DMS53 treated with DMSO at 0.1 percent for 48 hours (cell line): ENCODE measurements at regions not wholly inside any gene's neighbourhood (a gene's known extent, or its start where the extent isn't known, plus 50 kb on each side); places are given as distances from the start of the nearest gene placed in this dataset.

Source experiments
- DNase-seq: peaks from one replicate; lab custom pipeline; 2025; ENCODE audit not compliant: unreplicated experiment; lab: John Stamatoyannopoulos, UW

DNA sequence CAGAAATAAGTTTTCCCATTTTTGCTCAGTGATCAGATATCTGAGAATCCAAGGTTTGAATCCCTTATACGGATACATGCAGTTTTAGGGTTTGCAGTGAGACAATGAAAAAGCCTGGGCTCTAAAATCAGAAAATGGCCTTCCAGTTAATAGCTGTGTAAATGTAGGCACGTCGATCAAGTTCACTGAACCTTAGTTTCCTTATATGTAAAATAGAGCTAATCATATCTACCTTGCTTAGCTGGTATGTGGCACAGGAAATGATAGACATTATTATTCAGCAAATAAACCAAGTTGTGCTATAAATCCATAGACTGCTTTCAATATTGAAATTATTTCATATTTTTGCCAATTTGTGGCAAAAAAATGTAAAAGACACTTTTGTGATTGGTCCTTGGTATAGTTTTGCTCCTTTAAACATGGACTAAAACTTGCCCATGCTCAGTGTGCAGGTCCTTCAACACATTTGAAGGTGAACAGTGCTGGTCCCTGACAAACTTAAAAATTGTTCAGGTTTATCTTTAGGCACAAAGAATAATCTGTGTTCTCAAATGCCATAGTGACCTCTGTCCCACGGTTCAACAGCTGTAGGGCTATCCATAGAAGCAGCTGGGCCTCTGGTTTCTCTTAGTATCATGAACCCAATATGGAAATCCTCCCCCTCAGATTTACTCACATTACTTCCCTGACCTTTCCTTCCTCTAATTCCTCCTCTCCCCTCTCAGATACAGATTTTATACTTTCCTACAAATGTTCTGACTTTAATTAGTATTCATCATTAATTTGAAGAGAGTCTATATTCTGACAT lies 51.0 kb downstream of the CCDC54 start:
- DNase-seq = no peak

- DNase-seq = peak; percentile 87
Observed at GRCh38 chr3:107429320-107430181, 52.3 kb downstream of the CCDC54 start.

DNA sequence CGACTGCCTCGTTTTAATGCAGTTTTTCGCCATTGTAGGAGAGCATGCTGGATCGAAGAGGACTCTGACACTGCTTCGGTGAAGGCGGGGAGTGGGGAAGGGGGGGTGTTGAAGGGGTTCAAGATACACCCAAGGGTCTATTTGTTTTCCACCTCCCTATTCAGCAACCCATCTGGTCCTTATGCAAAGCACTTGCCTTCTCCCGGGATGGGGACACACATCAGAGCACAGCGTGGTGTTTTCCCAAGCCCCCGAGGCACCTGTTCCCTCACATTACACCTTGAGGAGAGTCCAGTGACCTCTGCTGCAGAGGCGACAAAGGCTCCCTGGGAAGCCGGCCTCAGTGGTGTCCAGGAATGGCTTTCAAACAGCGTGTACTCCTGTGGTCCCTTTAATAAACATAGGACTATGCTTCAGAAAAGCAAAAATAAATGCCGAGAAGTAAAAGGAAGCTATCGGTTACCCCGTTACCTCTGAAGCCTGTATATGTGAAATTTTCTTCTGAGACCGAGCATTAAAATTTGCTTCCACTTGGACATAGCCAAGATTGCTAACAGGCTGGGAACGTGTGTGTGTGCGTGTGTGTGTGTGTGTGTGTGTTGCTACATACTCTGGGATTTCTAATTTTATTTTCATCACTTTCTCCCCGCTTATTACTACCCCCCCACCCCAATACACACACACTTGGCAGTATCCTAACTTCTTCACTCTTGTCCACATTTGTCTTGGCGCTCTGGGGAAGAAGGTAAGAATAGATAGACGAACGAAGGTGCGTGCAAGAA lies 53.2 kb downstream of the CCDC54 start:
- peak; percentile 51 for DNase-seq

GRCh38 chr3:107430996-107431245 lies 53.7 kb downstream of the CCDC54 start:
- DNase-seq = peak; percentile 34

GRCh38 chr3:107431246-107432012 lies 54.2 kb downstream of the CCDC54 start:
- peak; percentile 53 for DNase-seq

DNA sequence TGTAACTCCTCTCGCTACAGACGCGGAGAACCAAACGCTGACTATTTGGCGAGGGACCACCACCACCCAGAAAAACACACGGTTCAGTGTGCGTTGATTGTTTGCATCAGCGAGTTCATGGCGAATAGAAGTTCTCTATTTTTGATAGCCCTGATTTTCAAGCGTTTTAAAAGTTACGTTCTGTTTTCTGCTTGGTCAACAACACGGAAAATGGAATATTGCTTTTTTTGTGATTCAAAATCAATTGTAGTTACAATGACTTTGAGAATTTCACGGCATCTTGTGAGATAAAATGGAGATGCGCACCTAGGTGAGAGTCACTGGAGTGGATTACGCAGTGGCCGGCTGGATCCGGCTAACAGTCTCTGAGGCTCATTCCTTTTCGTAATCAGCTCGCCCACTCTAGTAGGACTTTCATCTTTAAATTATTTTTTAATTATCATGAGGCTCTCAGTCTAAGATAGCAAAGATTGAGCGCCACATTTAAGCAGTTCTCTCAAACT lies 54.8 kb downstream of the CCDC54 start:
- peak; percentile 8 for DNase-seq

DNA sequence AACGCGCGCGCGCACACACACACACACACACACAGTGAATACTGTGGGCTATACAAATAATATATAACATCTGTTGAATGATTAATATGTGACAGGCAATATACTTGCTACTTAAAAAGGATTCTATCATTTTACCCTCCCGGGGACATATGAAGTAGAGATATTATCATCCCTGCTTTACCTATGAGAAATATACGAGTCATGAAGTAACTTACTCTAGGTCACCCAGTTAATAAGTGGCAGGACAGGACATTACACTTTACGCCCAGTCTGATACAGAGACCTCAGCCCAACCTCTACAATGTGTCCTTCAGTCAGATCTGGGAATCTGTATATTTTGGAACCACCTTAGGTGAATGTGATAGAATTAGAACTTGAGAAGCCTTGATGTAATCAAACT lies 55.4 kb downstream of the CCDC54 start:
- peak; percentile 30 for DNase-seq

GRCh38 chr3:107436029-107436428 lies 58.8 kb downstream of the CCDC54 start:
- no peak for DNase-seq

- DNase-seq = no peak
Observed at GRCh38 chr3:107438671-107439070, 61.4 kb downstream of the CCDC54 start.

GRCh38 chr3:107441617-107442016 lies 64.4 kb downstream of the CCDC54 start:
- no peak for DNase-seq

DNA sequence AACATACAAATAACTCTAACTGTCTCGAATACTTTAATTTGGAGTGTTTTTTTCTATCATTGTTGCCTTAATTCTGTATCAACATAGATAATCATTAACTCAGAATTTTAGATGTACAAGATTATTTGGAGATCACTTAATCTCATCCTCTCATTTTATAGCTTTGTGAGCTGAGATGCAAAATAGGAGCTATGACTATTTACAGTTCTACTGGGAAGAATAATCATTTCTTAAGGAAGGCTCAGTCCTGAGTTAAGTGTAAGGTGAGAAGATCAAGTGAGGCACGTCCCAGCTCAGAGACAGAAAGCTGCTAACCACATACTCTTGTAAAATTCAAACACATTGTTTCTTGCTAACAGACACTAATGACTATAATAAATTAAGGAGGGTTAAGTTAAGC lies 66.2 kb downstream of the CCDC54 start:
- DNase-seq = no peak

GRCh38 chr3:107446706-107447105 lies 69.5 kb downstream of the CCDC54 start:
- DNase-seq = peak; percentile 5

DNA sequence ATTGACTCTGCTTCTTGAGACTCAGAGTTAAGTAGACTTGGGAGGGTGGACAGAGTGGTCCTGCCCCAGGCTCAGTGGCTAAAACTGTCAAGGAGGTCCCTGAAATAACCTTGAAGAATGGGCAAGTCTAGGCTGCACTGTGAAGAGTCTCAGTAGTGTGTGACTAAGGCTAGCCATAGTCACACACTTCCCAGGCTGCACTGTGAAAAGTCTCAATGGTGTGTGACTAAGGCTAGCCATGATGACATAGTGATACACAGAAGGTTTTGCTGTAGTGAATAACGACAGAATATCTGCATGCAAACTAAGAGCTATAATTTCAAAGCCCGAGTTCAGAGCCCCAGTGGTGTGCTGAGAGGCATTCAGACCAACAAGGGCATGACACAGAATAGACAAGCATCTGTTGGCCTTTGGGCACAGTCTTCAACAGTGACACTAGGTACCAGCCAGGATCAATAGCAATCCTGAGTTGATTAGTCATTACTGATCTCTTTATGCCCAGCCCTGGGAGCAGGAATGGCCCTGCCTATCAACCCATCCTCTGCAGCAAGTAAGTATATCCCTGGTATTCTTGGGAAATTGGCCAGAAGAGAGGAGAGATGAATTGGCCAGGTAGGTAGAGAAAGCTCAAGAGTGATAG lies 72.4 kb upstream of the BBX start:
- no peak for DNase-seq

DNA sequence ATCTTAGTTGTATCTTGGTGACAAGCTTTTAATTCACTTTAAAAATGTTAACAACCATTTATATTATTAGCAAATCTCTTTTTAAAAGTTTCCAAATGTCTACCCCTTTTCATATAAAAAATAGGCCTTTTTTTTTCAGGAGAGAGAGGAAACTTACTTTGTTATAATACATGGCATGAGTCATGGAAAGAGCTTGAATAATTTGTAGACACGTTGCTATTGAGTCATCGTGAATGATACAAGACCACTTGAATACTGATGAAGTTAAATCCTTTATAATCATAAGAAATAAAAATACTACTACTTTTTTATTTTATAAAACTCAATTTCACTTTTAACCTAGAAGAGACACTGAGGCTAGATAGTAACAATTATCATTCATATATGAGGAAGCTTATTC lies 70.3 kb upstream of the BBX start:
- no peak for DNase-seq

GRCh38 chr3:107453504-107453903 lies 69.3 kb upstream of the BBX start:
- DNase-seq = no peak

DNA sequence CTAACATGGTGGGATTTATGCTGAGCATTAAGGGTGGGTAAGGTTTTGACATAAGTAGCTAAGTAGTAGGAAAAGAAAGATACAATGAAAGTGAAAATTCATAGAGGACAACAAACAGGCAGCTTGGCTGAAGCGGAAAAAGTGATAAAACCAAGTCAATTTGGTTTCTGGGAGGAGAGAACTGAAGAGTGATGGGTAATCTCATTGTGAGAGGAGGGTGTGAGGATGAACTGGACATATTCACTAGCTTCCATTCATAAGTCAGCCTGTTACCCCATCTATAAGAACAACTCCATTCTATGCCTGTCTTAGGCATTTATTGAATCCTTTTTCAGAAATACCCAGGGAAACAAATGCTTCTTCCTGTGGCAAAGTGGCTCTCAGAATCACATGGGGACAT lies 67.1 kb upstream of the BBX start:
- DNase-seq = no peak

- peak; percentile 24 for DNase-seq
Observed at GRCh38 chr3:107456501-107456900, 66.3 kb upstream of the BBX start.

- no peak for DNase-seq
Observed at GRCh38 chr3:107458871-107459270, 63.9 kb upstream of the BBX start.

GRCh38 chr3:107461721-107462120 lies 61.0 kb upstream of the BBX start:
- DNase-seq = no peak

- DNase-seq = no peak
Observed at GRCh38 chr3:107464037-107464436, 58.7 kb upstream of the BBX start.
